ENCODE measurements at regions not wholly inside any gene's neighbourhood (a gene's known extent, or its start where the extent isn't known, plus 50 kb on each side); places are given as distances from the start of the nearest gene placed in this dataset.

DNA sequence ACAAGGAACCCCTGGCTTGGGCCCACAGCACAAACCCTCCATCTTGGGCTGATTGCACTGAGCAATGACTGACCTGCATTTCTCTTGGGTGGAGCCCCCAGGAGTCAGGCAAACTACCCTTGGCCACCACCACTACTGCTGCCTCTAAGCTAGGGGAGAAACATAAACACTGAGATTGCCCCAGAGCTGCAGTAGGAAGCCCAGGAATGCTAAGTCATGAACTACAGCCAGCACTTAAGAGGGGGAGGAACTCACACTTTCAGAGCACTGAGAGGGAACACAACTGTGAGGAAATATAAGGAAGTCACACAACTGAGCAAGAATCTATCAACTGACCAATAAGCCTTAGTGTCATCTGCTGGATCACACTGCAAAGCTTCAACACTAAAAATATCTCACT lies 111.6 kb upstream of the PPP3CA start:
- TF ChIP-seq EZH2 (IDR thresholded peaks at IDR 0.05; ENCODE audit: low read length): no peak
- TF ChIP-seq, protein P1, sequence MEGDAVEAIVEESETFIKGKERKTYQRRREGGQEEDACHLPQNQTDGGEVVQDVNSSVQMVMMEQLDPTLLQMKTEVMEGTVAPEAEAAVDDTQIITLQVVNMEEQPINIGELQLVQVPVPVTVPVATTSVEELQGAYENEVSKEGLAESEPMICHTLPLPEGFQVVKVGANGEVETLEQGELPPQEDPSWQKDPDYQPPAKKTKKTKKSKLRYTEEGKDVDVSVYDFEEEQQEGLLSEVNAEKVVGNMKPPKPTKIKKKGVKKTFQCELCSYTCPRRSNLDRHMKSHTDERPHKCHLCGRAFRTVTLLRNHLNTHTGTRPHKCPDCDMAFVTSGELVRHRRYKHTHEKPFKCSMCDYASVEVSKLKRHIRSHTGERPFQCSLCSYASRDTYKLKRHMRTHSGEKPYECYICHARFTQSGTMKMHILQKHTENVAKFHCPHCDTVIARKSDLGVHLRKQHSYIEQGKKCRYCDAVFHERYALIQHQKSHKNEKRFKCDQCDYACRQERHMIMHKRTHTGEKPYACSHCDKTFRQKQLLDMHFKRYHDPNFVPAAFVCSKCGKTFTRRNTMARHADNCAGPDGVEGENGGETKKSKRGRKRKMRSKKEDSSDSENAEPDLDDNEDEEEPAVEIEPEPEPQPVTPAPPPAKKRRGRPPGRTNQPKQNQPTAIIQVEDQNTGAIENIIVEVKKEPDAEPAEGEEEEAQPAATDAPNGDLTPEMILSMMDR (optimal IDR thresholded peaks at IDR 0.05 in 1 of 3, IDR thresholded peaks at IDR 0.05 in 1 of 3, conservative IDR thresholded peaks at IDR 0.05 in 1 of 3; ENCODE audit: extremely low read depth in 1 of 3, insufficient read depth in 2 of 3, low read length in 3 of 3): no peak
- Histone ChIP-seq H3K9ac (ENCODE audit: control insufficient read depth, extremely low read depth, insufficient read depth, low read length) (no peak overlapping the region), H3K9me3 (ENCODE audit: control insufficient read depth, low read depth, low read length) (no peaks in the 10 kb centered on the region), H2AFZ (ENCODE audit: control insufficient read depth, low read length) (no peak overlapping the region), H3K27me3 (ENCODE audit: control insufficient read depth, extremely low read depth, insufficient read depth, low read length) (no peaks in the 10 kb centered on the region), H3K4me3 (ENCODE audit: control insufficient read depth in 2 of 3, extremely low read depth in 1 of 3, insufficient read depth in 2 of 3, low read depth in 1 of 3, low read length in 3 of 3) (no peak overlapping the region), H4K20me1 (ENCODE audit: control insufficient read depth, extremely low read depth, insufficient read depth, low read length) (no peaks in the 10 kb centered on the region), H3K4me1 (ENCODE audit: control insufficient read depth, extremely low read depth, insufficient read depth, low read length) (no peaks in the 10 kb centered on the region), H3K27ac (ENCODE audit: control insufficient read depth, insufficient read depth, low read length) (no peak overlapping the region), H3K9me1 (ENCODE audit: control insufficient read depth, extremely low read depth, insufficient read depth, low read length) (no peaks in the 10 kb centered on the region), H3K4me2 (ENCODE audit: control insufficient read depth, extremely low read depth, insufficient read depth, low read depth, low read length) (no peak overlapping the region), H3K36me3 (ENCODE audit: control insufficient read depth in 2 of 2, extremely low read depth in 1 of 2, insufficient read depth in 2 of 2, low read length in 2 of 2) (no peaks in the 10 kb centered on the region), H3K79me2 (ENCODE audit: control insufficient read depth, insufficient read depth, low read length) (no peaks in the 10 kb centered on the region)
- DNase-seq (ENCODE audit: low read depth, low spot score) (no peak), FAIRE-seq (no peak)
- dilution Hi-C loops (cut with MboI; ENCODE audit: extremely low pct_ligation_motif_present, low sequenced_read_pairs): no loop called here

DNA sequence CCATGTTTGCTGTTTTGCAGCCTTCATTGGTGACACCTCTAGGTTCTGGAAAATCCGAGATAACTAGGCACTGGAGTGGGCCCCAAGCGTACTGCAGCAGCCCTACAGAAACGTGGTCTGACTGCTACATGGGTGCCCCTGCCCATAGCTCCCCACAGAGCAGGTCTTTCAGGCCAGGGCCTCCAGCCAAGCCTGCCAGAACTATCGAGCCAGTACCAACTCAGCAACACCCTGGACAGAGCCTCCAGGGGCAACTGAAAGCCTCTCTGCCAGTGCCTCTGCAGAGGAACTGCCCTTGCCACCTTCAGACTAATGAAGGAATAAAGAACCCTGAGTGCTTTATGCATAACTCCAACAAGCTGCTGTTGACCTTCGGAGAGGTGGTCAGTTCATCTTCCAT lies 111.1 kb upstream of the PPP3CA start:
- H3K27ac ChIP-seq (ENCODE audit: control insufficient read depth, insufficient read depth, low read length): no peak overlapping the region
- no peaks in the 10 kb centered on the region for H4K20me1 ChIP-seq (ENCODE audit: control insufficient read depth, extremely low read depth, insufficient read depth, low read length)
- dilution Hi-C loops (cut with MboI; ENCODE audit: extremely low pct_ligation_motif_present, low sequenced_read_pairs): no loop called here
- H3K9ac ChIP-seq (ENCODE audit: control insufficient read depth, extremely low read depth, insufficient read depth, low read length): no peak overlapping the region
- H3K79me2 ChIP-seq (ENCODE audit: control insufficient read depth, insufficient read depth, low read length): no peaks in the 10 kb centered on the region
- H3K9me3 ChIP-seq (ENCODE audit: control insufficient read depth, low read depth, low read length): no peaks in the 10 kb centered on the region
- H3K4me1 ChIP-seq (ENCODE audit: control insufficient read depth, extremely low read depth, insufficient read depth, low read length): no peaks in the 10 kb centered on the region
- no peak for TF ChIP-seq EZH2 (IDR thresholded peaks at IDR 0.05; ENCODE audit: low read length)
- TF ChIP-seq, protein P1 (optimal IDR thresholded peaks at IDR 0.05 in 1 of 3, IDR thresholded peaks at IDR 0.05 in 1 of 3, conservative IDR thresholded peaks at IDR 0.05 in 1 of 3; ENCODE audit: extremely low read depth in 1 of 3, insufficient read depth in 2 of 3, low read length in 3 of 3): no peak
- no peak for FAIRE-seq
- H2AFZ ChIP-seq (ENCODE audit: control insufficient read depth, low read length): no peak overlapping the region
- DNase-seq (ENCODE audit: low read depth, low spot score): no peak
- H3K9me1 ChIP-seq (ENCODE audit: control insufficient read depth, extremely low read depth, insufficient read depth, low read length): no peaks in the 10 kb centered on the region
- H3K36me3 ChIP-seq (ENCODE audit: control insufficient read depth in 2 of 2, extremely low read depth in 1 of 2, insufficient read depth in 2 of 2, low read length in 2 of 2): no peaks in the 10 kb centered on the region
- no peak overlapping the region for H3K4me3 ChIP-seq (ENCODE audit: control insufficient read depth in 2 of 3, extremely low read depth in 1 of 3, insufficient read depth in 2 of 3, low read depth in 1 of 3, low read length in 3 of 3)
- no peaks in the 10 kb centered on the region for H3K27me3 ChIP-seq (ENCODE audit: control insufficient read depth, extremely low read depth, insufficient read depth, low read length)
- no peak overlapping the region for H3K4me2 ChIP-seq (ENCODE audit: control insufficient read depth, extremely low read depth, insufficient read depth, low read depth, low read length)
